Activated naive CD8-positive, alpha-beta T cell (primary cell): ENCODE measurements at regions not wholly inside any gene's neighbourhood (a gene's known extent, or its start where the extent isn't known, plus 50 kb on each side); places are given as distances from the start of the nearest gene placed in this dataset.
A peak's percentile ranks its signal among the peaks of the same experiment; 100 is the strongest.
"Not testable (repeated sequence)": the region's sequence is repeated elsewhere in the genome, so short reads cannot be mapped to it uniquely, and the experiment has no call there.

Experiments used
- H3K27ac Mint-ChIP-seq: one replicate; pipeline ENCODE4 v1.8.0; 2021; ENCODE audit warnings: mixed read lengths
- H3K27me3 Mint-ChIP-seq: one replicate; pipeline ENCODE4 v1.8.0; 2021; ENCODE audit warnings: mixed read lengths
- H3K36me3 Mint-ChIP-seq: one replicate; pipeline ENCODE4 v1.8.0; 2021; ENCODE audit warnings: mixed read lengths
- H3K4me1 Mint-ChIP-seq: one replicate; pipeline ENCODE4 v1.8.0; 2021; ENCODE audit warnings: low read depth, mixed read lengths
- H3K4me3 Mint-ChIP-seq: one replicate; pipeline ENCODE4 v1.8.0; 2021; ENCODE audit warnings: mild to moderate bottlenecking, mixed read lengths
- H3K9me3 Mint-ChIP-seq: one replicate; pipeline ENCODE4 v1.8.0; 2021; ENCODE audit warnings: low read depth, mixed read lengths

- Mint-ChIP-seq H3K27ac (no peak overlapping the region), H3K4me3 (no peak overlapping the region)
Observed at GRCh38 chr6:144417681-144418080, 132.5 kb downstream of the UTRN start.

DNA sequence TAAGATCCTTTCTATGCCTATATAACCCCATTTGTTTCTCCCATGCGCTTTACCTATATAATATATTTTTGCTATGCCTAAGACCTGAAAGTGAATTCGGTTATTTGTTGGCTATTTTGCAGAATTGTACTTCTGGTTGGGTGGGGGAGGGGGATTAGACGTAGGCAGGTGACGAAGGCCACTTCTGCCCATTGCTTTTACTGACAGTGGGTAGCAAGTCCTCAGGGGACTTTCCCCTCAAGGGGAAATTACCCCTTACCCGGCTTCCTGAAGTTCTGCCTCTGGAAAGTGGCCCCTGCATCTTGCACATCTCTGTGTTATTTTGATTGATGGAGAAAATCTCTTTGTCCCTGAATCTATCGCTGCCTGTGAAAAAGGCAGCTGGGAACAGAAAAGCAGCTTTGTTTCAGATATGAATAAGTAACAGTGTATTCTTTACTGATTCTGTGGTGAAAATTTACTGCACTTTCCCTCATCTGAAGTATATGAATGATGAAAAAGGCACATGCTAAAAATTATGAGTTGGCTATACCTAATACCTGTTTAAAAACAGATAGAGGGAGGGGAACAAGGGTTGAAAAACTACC is 133.9 kb downstream of the UTRN start:
- H3K4me1 Mint-ChIP-seq, result peaks cover 45% of the 10 kb centered on the region
- H3K9me3 Mint-ChIP-seq, result no peaks in the 10 kb centered on the region
- H3K27me3 Mint-ChIP-seq, result no peaks in the 10 kb centered on the region
- H3K36me3 Mint-ChIP-seq, result no peaks in the 10 kb centered on the region
- H3K4me3 Mint-ChIP-seq, result no peak overlapping the region
- H3K27ac Mint-ChIP-seq, result no peak overlapping the region

More at GRCh38 chr6:144417681-144418080, 132.5 kb downstream of the UTRN start:
- Mint-ChIP-seq H3K36me3 (no peaks in the 10 kb centered on the region), H3K27me3 (no peaks in the 10 kb centered on the region), H3K9me3 (no peaks in the 10 kb centered on the region), H3K4me1 (peaks cover 47% of the 10 kb centered on the region)

DNA sequence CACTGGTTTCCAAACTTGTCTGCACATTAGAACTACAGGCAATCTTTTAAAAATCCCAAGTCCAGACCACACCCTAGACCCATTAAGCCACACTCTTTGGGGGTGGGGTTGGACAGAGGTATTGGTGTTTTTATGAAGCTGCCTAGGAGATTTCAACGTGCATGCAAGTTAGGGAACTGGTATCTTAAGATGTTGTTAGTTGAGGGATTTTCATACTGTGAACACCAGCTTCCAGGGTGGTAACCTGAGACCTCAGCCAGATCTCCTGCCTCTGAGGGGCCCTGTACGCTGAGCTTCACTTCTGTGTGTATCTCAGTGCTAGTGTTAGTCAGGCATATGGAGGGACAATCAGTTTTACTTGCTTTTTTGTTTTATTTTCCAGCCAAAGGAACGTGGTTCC is 138.0 kb downstream of the UTRN start:
- Mint-ChIP-seq H3K27ac (no peak overlapping the region), H3K27me3 (no peaks in the 10 kb centered on the region), H3K4me1 (peaks cover 17% of the 10 kb centered on the region), H3K9me3 (no peaks in the 10 kb centered on the region), H3K36me3 (peaks cover 4% of the 10 kb centered on the region), H3K4me3 (no peak overlapping the region)

DNA sequence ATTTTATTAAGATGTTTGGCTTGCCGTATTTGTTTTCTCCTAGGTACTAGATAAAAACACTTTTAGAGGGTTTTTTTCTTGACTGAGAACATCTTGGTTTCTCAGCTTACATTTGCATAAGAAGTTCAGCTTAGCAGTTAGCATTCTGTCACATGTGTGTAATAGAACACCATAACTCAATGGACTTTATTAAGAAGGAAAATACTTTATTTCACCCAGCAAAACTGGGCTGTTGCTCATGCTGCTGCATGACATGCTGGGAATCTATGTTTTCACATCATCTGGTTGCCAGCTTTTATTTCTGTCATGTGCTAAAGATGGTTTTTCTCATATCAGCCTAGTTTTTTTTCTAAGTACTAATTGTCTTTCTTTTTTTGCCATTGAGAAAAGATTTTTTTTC is 144.6 kb downstream of the UTRN start:
- Mint-ChIP-seq H3K27ac (no peak overlapping the region), H3K4me1 (peaks cover under 1% of the 10 kb centered on the region), H3K36me3 (peaks cover 9% of the 10 kb centered on the region)

GRCh38 chr6:144433446-144433845 is 148.3 kb downstream of the UTRN start:
- not testable (repeated sequence) for H3K9me3 Mint-ChIP-seq, H3K4me3 Mint-ChIP-seq, H3K27ac Mint-ChIP-seq, H3K27me3 Mint-ChIP-seq, H3K4me1 Mint-ChIP-seq
- peaks cover 16% of the 10 kb centered on the region for H3K36me3 Mint-ChIP-seq

More for the DNA sequence above, 144.6 kb downstream of the UTRN start:
- Mint-ChIP-seq H3K27me3 (no peaks in the 10 kb centered on the region), H3K9me3 (no peaks in the 10 kb centered on the region), H3K4me3 (no peak overlapping the region)

DNA sequence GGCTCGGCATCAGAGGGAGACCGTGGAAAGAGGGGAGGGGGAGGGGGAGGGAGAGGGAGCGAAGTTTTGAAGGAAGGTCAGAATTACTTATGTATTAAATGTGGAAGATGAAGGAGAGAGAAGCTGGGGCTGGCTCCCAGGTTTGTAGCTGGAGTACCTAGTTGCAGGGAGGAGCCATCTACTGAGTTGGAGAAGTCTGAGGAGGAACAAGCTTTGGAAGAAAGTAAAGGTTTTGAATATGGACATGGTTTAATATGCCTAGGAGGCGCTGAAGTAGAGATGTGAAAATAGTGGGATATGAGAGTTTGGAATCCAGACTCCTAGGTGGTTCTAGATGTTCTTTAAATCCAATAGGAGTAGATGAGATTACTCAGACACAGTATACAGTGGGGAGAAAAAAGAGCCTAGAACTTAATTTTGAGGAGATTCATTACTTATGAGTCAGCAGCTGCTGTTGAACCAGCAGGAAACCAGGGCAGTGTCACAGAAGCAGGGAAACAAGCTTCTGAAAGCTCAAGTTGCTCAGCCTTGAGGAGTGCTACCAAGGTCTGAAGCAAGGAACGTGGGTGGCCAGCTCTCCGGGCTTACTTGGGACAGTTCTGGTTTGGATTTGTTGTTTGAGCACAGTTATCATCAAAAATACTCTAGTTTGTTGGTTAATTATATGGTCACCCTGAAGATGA is 149.3 kb downstream of the UTRN start:
- Mint-ChIP-seq H3K27me3 (no peaks in the 10 kb centered on the region), H3K4me1 (peaks cover 2% of the 10 kb centered on the region), H3K9me3 (no peaks in the 10 kb centered on the region), H3K27ac (peak overlapping the region; percentile 43), H3K4me3 (no peak overlapping the region), H3K36me3 (peaks cover 23% of the 10 kb centered on the region)

DNA sequence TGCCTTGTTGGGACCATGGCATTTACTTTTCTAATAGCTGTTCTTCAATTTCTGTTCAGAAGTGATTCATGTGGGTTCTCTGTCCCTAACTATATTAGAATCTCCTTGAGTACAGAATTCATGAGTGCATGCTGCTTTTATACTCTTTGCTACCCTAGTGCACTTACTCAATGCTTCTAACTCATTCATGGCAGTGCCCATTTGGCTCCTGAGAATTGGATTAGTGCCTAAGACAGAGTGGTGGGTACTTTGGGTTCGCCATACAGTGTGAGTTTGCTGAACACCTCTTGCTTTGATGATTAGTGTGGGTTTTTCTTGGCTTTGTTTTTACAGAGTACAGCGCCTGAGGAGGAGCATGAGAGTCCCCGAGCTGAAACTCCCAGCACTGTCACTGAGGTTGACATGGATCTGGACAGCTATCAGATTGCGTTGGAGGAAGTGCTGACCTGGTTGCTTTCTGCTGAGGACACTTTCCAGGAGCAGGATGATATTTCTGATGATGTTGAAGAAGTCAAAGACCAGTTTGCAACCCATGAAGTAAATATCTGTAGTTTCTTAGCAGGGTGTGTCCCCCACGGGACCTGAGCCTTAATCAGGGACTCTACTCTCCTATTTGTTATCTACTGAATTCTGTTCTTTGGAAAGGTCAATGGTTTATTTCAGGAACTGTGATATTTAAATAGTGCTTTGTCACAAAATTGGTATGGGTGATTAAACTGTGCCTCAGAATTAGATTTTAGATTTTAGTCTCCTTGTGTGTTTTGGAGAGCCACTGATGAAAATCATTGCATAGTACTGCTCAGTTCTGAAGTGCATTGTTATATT is 150.7 kb downstream of the UTRN start:
- Mint-ChIP-seq H3K27ac (no peak overlapping the region), H3K9me3 (peaks cover 4% of the 10 kb centered on the region), H3K36me3 (peaks cover 35% of the 10 kb centered on the region), H3K4me1 (peaks cover 2% of the 10 kb centered on the region), H3K27me3 (no peaks in the 10 kb centered on the region), H3K4me3 (no peak overlapping the region)

DNA sequence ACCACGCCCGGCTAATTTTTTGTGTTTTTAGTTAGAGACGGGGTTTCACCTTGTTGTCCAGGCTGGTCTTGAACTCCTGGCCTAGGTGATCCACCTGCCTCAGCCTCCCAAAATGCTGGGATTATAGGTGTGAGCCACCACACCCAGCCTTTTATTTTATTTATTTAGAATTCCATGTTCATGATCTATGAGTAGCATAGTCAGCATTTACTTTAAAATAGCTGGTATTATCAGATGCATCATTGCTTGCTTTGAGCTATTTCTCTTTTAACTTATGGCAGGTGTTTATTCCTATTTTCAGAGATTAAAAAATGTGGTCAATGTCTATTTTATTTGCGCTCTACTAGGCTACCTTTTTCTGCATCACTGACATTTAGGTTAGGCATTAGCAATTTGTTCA is 152.0 kb downstream of the UTRN start:
- no peak overlapping the region for H3K4me3 Mint-ChIP-seq
- peaks cover 42% of the 10 kb centered on the region for H3K36me3 Mint-ChIP-seq
- no peak overlapping the region for H3K27ac Mint-ChIP-seq
- peaks cover 4% of the 10 kb centered on the region for H3K9me3 Mint-ChIP-seq
- H3K4me1 Mint-ChIP-seq, result peaks cover 2% of the 10 kb centered on the region
- H3K27me3 Mint-ChIP-seq, result no peaks in the 10 kb centered on the region

GRCh38 chr6:144438103-144438502 is 153.0 kb downstream of the UTRN start:
- peaks cover 44% of the 10 kb centered on the region for H3K36me3 Mint-ChIP-seq
- peaks cover 4% of the 10 kb centered on the region for H3K9me3 Mint-ChIP-seq
- H3K4me1 Mint-ChIP-seq, result peaks cover 2% of the 10 kb centered on the region
- no peak overlapping the region for H3K4me3 Mint-ChIP-seq
- no peak overlapping the region for H3K27ac Mint-ChIP-seq
- no peaks in the 10 kb centered on the region for H3K27me3 Mint-ChIP-seq

GRCh38 chr6:144439016-144439415 is 153.9 kb downstream of the UTRN start:
- Mint-ChIP-seq H3K4me3 (no peak overlapping the region), H3K4me1 (peaks cover 2% of the 10 kb centered on the region), H3K27me3 (no peaks in the 10 kb centered on the region), H3K27ac (no peak overlapping the region), H3K9me3 (peaks cover 4% of the 10 kb centered on the region), H3K36me3 (peaks cover 44% of the 10 kb centered on the region)

DNA sequence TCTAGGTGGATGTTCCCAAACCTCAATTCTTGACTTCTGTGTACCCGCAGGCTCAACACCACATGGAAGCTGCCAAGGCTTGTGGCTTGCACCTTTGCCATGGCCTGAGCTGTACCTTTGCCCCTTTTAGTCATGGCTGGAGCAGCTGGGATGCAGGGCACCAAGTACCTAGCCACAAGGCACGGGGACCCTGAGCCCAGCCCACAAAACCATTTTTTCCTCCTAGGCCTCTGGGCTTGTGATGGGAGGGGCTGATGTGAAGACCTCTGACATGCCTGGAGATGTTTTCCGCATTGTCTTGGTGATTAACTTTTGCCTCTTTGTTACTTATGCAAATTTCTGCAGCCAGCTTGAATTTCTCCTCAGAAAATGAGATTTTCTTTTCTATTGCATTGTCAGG is 156.7 kb downstream of the UTRN start:
- not testable (repeated sequence) for H3K4me1 Mint-ChIP-seq

DNA sequence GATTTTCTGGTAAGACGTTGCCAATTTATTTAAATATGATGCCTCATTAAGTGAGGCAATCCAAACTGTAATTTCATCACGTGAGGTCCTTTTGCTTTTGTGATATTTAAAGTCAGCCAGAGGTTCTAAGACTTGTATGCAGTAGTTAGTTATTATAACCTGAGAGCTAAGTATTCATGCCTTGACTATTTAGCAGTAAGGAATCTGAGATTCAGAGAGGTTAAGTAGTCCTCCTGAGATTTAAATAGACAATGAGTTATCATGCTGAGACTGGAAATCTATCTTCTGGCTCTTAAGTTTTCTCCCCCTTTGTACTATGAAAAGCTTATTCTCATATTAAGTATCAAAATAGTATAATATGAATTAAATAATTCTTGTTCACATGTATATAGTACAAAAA is 158.0 kb downstream of the UTRN start:
- peaks cover 4% of the 10 kb centered on the region for H3K9me3 Mint-ChIP-seq
- H3K27ac Mint-ChIP-seq, result no peak overlapping the region
- no peaks in the 10 kb centered on the region for H3K4me1 Mint-ChIP-seq
- peaks cover 39% of the 10 kb centered on the region for H3K36me3 Mint-ChIP-seq
- no peaks in the 10 kb centered on the region for H3K27me3 Mint-ChIP-seq
- H3K4me3 Mint-ChIP-seq, result no peak overlapping the region

More for the DNA sequence above, 156.7 kb downstream of the UTRN start:
- not testable (repeated sequence) for H3K4me3 Mint-ChIP-seq, H3K27me3 Mint-ChIP-seq, H3K27ac Mint-ChIP-seq, H3K9me3 Mint-ChIP-seq
- peaks cover 44% of the 10 kb centered on the region for H3K36me3 Mint-ChIP-seq

GRCh38 chr6:144447472-144447871 is 162.3 kb downstream of the UTRN start:
- no peaks in the 10 kb centered on the region for H3K9me3 Mint-ChIP-seq
- no peaks in the 10 kb centered on the region for H3K27me3 Mint-ChIP-seq
- peak overlapping the region; percentile 34 for H3K27ac Mint-ChIP-seq
- peaks cover 10% of the 10 kb centered on the region for H3K36me3 Mint-ChIP-seq
- H3K4me1 Mint-ChIP-seq, result no peaks in the 10 kb centered on the region
- H3K4me3 Mint-ChIP-seq, result no peak overlapping the region

DNA sequence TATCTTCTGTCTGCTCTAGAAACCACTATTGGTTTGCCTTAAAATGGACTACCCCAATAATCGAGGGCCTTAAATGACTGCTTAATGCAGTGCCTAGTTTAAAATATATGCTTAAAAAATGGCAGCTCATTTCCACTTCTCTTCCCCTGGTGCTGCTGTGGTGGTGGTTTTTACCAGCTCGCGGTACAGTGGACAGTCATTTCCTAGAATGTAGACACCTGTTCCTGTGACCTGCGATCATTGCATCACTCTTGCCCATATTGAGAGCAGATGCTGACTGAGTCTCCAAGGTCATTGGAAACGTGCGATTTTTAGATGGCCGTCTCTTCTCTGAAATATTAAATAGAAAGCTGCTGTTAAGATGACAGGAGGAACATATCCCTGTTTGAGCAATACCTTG is 164.1 kb downstream of the UTRN start:
- Mint-ChIP-seq H3K36me3 (peaks cover 9% of the 10 kb centered on the region), H3K27ac (no peak overlapping the region), H3K4me1 (no peaks in the 10 kb centered on the region), H3K9me3 (no peaks in the 10 kb centered on the region), H3K4me3 (no peak overlapping the region), H3K27me3 (no peaks in the 10 kb centered on the region)

DNA sequence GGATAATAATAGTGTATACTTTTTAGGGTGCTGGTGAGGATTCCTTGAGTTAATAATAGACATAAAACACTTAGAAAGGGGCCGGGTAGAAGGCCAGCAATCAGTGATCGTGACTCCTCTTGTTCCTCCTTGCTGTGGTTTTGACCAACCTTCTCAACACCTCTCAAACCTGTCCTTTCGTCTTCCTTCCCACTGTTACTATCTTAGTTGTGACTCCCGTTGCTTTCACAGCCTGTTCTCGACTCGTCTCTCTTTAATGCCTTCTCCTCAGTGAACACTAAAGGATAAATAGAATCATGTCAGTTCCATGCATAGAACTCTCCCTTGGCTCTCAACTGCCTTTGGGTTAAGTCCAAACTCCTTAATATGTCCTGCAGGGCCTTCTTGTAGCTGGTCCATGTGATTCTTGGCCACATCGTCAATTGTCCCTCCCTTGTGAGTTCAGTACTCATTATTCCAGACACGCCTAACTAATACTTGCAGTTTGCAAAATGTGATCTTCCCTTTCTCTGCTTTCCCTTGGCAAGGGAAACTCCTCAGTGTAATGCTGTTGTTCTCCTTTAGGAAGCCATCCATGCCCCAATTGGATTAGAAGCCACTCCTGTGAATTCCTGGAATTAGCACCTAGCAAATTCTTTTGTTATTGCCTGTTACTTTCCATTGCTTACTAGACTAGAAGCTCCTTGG is 164.9 kb downstream of the UTRN start:
- no peaks in the 10 kb centered on the region for H3K27me3 Mint-ChIP-seq
- no peak overlapping the region for H3K4me3 Mint-ChIP-seq
- no peaks in the 10 kb centered on the region for H3K4me1 Mint-ChIP-seq
- H3K9me3 Mint-ChIP-seq, result no peaks in the 10 kb centered on the region
- H3K27ac Mint-ChIP-seq, result no peak overlapping the region
- H3K36me3 Mint-ChIP-seq, result peaks cover 9% of the 10 kb centered on the region
